GM19468 (cell line): ENCODE measurements at regions not wholly inside any gene's neighbourhood (a gene's known extent, or its start where the extent isn't known, plus 50 kb on each side); places are given as distances from the start of the nearest gene placed in this dataset.

Experiments used
- ATAC-seq: cut with Tn5 transposase; IDR thresholded peaks from one replicate; pipeline ENCODE4 v1.9.1; 2021; ENCODE audit warnings: mild to moderate bottlenecking, moderate library complexity, moderate number of reproducible peaks; ENCODE audit not compliant: unreplicated experiment; ENCODE audit errors: extremely low read depth

DNA sequence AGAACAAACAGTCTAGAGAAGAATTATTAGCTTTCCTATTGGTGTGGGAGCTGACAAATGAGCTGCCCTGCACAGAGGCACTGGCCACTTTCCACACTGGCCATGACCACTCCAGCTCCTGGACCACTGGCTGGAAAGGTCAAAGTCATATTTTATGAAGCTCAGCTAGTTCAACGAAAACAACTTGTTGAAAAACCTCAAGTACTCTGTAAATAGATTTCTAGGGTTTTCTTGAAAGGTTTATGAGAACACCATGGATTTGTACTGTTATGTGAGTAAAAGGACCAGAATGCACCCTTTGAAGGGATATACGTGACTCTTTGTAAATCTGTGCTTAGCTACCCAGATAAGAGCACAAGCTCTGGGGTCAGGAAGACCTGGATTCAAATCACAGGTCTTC lies 54.5 kb upstream of the FGGY start:
- no peak for ATAC-seq

DNA sequence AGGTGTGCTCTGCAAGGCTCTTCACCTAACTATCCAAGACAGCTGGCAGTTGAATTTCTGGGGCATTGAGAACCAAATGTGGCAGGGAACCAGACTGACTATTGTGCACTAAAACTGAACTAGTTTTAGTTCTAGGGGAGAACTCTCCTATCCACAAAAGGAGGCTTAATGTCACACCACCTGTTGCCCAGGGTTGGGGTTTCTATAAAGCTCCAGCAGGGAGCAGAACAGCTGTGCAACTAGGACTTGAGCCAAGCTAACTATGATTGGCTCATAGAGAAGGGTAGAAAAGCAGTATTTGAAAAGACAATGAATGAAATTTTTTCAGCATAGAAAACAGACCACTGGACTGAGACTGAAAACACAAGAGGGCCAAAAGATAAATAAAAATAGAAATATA lies 53.3 kb upstream of the FGGY start:
- no peak for ATAC-seq

DNA sequence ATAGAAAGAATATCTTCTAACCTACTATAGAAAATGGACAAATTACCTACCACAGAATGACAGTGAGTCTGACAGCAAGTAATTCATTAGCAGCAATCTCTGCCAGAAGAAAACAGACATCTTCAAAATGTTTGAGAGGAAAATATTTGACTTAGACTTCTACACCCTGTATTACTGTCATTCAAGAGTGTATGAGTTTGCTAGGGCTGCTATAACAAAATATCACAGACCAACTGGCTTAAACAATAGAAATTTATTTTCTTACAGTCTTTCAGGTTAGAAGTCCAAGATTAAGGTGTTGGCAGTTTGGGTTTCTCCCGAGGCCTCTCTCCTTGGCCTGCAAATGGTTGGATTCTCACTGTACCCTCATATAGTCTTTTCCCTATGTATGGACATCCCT lies 52.9 kb upstream of the FGGY start:
- no peak for ATAC-seq

DNA sequence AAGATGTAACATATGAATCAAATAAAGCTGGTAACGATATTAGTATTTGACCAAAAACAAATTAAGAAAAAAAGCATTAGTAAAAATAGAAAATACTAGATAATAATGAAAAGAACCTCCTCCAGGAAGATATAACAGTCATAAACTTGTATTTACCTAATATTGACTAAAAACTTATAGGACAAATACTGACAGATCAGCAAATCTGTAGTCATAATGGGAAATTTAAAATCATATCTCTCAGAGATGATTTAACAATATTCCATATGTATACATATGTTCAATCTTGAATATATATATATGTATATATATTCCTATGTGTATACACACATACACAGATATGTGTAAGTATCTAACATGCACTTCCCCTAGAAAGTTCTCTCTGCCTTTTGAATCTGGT lies 52.0 kb upstream of the FGGY start:
- no peak for ATAC-seq
